Fibroblast of lung (primary cell): ENCODE measurements at regions not wholly inside any gene's neighbourhood (a gene's known extent, or its start where the extent isn't known, plus 50 kb on each side); places are given as distances from the start of the nearest gene placed in this dataset.
A peak's percentile ranks its signal among the peaks of the same experiment; 100 is the strongest.

Experiments used
- DNase-seq, 2 donors: peaks; one replicate each; pipeline versions ENCODE4 v3.0.0 to v3.0.0-alpha.2; 2010; ENCODE audit warnings: low read depth in 2 of 2
- H2AFZ ChIP-seq: 2 replicates; pipeline ENCODE4 v1.5.1; 2012; ENCODE audit warnings: low read length, control low read depth, inconsistent platforms
- H3K27ac ChIP-seq: 2 replicates; pipeline ENCODE4 v1.5.1; 2011; ENCODE audit warnings: low read length, control low read depth; ENCODE audit not compliant: insufficient read depth
- H3K27me3 ChIP-seq: 2 replicates; pipeline ENCODE4 v1.5.1; 2011; ENCODE audit warnings: mild to moderate bottlenecking, low read length; ENCODE audit not compliant: control insufficient read depth, insufficient read depth
- H3K36me3 ChIP-seq: 2 replicates; pipeline ENCODE4 v1.5.1; 2011; ENCODE audit warnings: low read length; ENCODE audit not compliant: control insufficient read depth, insufficient read depth
- H3K4me1 ChIP-seq: 2 replicates; pipeline ENCODE4 v1.5.1; 2011; ENCODE audit warnings: low read length; ENCODE audit not compliant: control insufficient read depth, insufficient read depth; ENCODE audit errors: extremely low read depth
- H3K4me2 ChIP-seq: 2 replicates; pipeline ENCODE4 v1.5.1; 2011; ENCODE audit warnings: low read length, control low read depth; ENCODE audit not compliant: insufficient read depth; ENCODE audit errors: extremely low read depth
- H3K4me3 ChIP-seq, 4 experiments: fragments of 200-600 bp in 1 of 4; sonication (generic) in 1 of 4; replicated peaks in 1 of 4; 2 replicates each; pipeline ENCODE4 v1.5.1; 2011 to 2016; ENCODE audit warnings: low read length in 4 of 4, low read depth in 3 of 4, mild to moderate bottlenecking in 3 of 4, control low read depth in 2 of 4, inconsistent platforms in 1 of 4, mixed read lengths in 1 of 4; ENCODE audit not compliant: insufficient read depth in 1 of 4; ENCODE audit errors: control extremely low read depth in 1 of 4
- H3K79me2 ChIP-seq: 2 replicates; pipeline ENCODE4 v1.5.1; 2012; ENCODE audit warnings: mild to moderate bottlenecking, low read length, inconsistent platforms; ENCODE audit not compliant: control insufficient read depth, insufficient read depth
- H3K9ac ChIP-seq: 2 replicates; pipeline ENCODE4 v1.5.1; 2011; ENCODE audit warnings: mild to moderate bottlenecking, low read length, control low read depth; ENCODE audit not compliant: insufficient read depth
- H3K9me3 ChIP-seq: 2 replicates; pipeline ENCODE4 v1.5.1; 2012; ENCODE audit warnings: low read depth, low read length; ENCODE audit not compliant: control insufficient read depth, insufficient read depth
- H4K20me1 ChIP-seq: 2 replicates; pipeline ENCODE4 v1.5.1; 2011; ENCODE audit warnings: low read length; ENCODE audit not compliant: control insufficient read depth, insufficient read depth; ENCODE audit errors: extremely low read depth
- EZH2 ChIP-seq: IDR thresholded peaks from 2 replicates; pipeline ENCODE4 v1.5.1; 2012; ENCODE audit warnings: low read length, control low read depth, mild to moderate bottlenecking; ENCODE audit errors: missing control alignments
- TF ChIP-seq, protein P1 (sequence below), 2 donors: IDR thresholded peaks in 1 of 2; conservative IDR thresholded peaks in 1 of 2; 1 replicate in 1 of 2; 2 replicates in 1 of 2; pipeline ENCODE4 v1.5.1; 2011 to 2012; ENCODE audit warnings: low read length in 2 of 2, control low read depth in 1 of 2, inconsistent platforms in 1 of 2, low read depth in 1 of 2, mild to moderate bottlenecking in 1 of 2

DNA sequence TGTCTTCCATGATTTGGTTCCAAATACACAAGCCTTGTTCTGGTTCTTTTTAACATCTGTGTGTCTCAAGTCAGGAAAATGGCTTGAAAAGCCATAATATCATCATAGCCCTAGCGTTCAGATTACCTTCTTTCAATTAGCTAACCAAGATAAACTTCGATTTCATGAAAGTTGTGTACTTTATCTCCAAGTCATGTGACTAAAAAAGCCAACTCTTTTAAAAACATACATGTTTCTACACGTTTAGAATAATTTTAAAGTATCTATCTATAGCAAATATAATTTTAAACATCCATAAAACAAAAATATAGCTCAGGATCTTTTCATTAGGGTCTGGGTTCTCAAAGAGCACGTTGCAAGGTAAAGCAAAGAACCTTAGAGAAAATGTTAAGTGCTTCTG lies 261.1 kb downstream of the PRL start:
- Histone ChIP-seq H3K4me1 (no peaks in the 10 kb centered on the region), H3K27me3 (no peaks in the 10 kb centered on the region), H3K27ac (no peak overlapping the region), H4K20me1 (no peaks in the 10 kb centered on the region), H3K9ac (no peak overlapping the region), H3K36me3 (no peaks in the 10 kb centered on the region), H2AFZ (no peak overlapping the region), H3K9me3 (no peaks in the 10 kb centered on the region), H3K79me2 (no peaks in the 10 kb centered on the region), H3K4me3 (no peak overlapping the region), H3K4me2 (no peak overlapping the region)
- DNase-seq = no peak
- TF ChIP-seq, protein P1, sequence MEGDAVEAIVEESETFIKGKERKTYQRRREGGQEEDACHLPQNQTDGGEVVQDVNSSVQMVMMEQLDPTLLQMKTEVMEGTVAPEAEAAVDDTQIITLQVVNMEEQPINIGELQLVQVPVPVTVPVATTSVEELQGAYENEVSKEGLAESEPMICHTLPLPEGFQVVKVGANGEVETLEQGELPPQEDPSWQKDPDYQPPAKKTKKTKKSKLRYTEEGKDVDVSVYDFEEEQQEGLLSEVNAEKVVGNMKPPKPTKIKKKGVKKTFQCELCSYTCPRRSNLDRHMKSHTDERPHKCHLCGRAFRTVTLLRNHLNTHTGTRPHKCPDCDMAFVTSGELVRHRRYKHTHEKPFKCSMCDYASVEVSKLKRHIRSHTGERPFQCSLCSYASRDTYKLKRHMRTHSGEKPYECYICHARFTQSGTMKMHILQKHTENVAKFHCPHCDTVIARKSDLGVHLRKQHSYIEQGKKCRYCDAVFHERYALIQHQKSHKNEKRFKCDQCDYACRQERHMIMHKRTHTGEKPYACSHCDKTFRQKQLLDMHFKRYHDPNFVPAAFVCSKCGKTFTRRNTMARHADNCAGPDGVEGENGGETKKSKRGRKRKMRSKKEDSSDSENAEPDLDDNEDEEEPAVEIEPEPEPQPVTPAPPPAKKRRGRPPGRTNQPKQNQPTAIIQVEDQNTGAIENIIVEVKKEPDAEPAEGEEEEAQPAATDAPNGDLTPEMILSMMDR (conservative IDR thresholded peaks at IDR 0.05 in 1 of 2, IDR thresholded peaks at IDR 0.05 in 1 of 2; ENCODE audit: low read depth in 1 of 2, low read length in 2 of 2) = no peak
- no peak for TF ChIP-seq EZH2

DNA sequence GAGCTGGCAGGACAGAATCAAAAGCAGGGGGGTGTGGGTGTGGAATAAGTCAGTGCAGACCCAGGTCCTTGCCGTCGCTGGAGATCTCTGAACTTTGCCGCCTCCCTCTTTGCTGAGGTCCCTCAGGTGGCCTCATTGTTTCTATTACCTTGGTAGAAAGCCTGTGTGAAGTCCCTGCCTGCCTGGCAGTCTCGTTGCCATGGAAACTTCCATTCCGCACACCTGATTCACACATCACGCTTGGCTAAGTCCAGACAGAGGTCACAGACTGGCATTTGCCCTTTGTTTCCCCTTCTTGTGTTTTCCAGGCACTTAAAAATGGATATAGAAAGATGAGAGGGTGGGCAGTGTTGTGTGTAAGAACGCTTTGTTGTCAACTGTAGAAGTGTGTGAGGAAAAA lies 260.6 kb downstream of the PRL start:
- Histone ChIP-seq H3K9ac (no peak overlapping the region), H3K4me2 (no peak overlapping the region), H3K27ac (no peak overlapping the region), H3K36me3 (no peaks in the 10 kb centered on the region), H3K9me3 (no peaks in the 10 kb centered on the region), H4K20me1 (no peaks in the 10 kb centered on the region), H3K4me1 (no peaks in the 10 kb centered on the region), H3K27me3 (no peaks in the 10 kb centered on the region), H2AFZ (no peak overlapping the region), H3K4me3 (no peak overlapping the region), H3K79me2 (no peaks in the 10 kb centered on the region)
- TF ChIP-seq EZH2 = no peak
- TF ChIP-seq, protein P1 (conservative IDR thresholded peaks at IDR 0.05 in 1 of 2, IDR thresholded peaks at IDR 0.05 in 1 of 2; ENCODE audit: low read depth in 1 of 2, low read length in 2 of 2) = no peak
- DNase-seq = peak in 1 of 2 donors; percentile 89

- Histone ChIP-seq H3K36me3 (no peaks in the 10 kb centered on the region), H3K79me2 (no peaks in the 10 kb centered on the region), H3K9ac (no peak overlapping the region), H3K4me1 (no peaks in the 10 kb centered on the region), H3K9me3 (no peaks in the 10 kb centered on the region), H3K27ac (no peak overlapping the region), H2AFZ (no peak overlapping the region), H3K4me2 (no peak overlapping the region), H3K27me3 (no peaks in the 10 kb centered on the region), H3K4me3 (no peak overlapping the region), H4K20me1 (no peaks in the 10 kb centered on the region)
- DNase-seq = no peak
- TF ChIP-seq, protein P1 (conservative IDR thresholded peaks at IDR 0.05 in 1 of 2, IDR thresholded peaks at IDR 0.05 in 1 of 2; ENCODE audit: low read depth in 1 of 2, low read length in 2 of 2) = no peak
- TF ChIP-seq EZH2 = no peak
Measured at GRCh38 chr6:22036699-22037098, 260.1 kb downstream of the PRL start.
